WERI-Rb-1 (cell line): ENCODE measurements at regions not wholly inside any gene's neighbourhood (a gene's known extent, or its start where the extent isn't known, plus 50 kb on each side); places are given as distances from the start of the nearest gene placed in this dataset.

Experiments used
- DNase-seq: peaks from one replicate; pipeline ENCODE4 v3.0.0-alpha.2; 2020
- H3K27ac ChIP-seq: fragments of 250-450 bp; sonication (Bioruptor Pico); 2 replicates; pipeline ENCODE4 v1.5.1; 2020; ENCODE audit warnings: mild to moderate bottlenecking, moderate library complexity
- H3K27me3 ChIP-seq: fragments of 250-450 bp; sonication (Bioruptor Pico); 2 replicates; pipeline ENCODE4 v1.5.1; 2021; ENCODE audit warnings: mild to moderate bottlenecking, low read depth, moderate library complexity; ENCODE audit not compliant: insufficient read depth, severe bottlenecking
- H3K36me3 ChIP-seq: fragments of 250-450 bp; sonication (Bioruptor Pico); 2 replicates; pipeline ENCODE4 v1.5.1; 2020; ENCODE audit warnings: mild to moderate bottlenecking, moderate library complexity
- H3K4me3 ChIP-seq: 2 replicates; pipeline ENCODE4 v1.5.1; 2011; ENCODE audit warnings: low read depth, mild to moderate bottlenecking, control low read depth, low read length
- H3K9me3 ChIP-seq: fragments of 250-450 bp; sonication (Bioruptor Pico); 2 replicates; pipeline ENCODE4 v1.5.1; 2021; ENCODE audit warnings: mild to moderate bottlenecking, moderate library complexity; ENCODE audit not compliant: severe bottlenecking
- CTCF ChIP-seq: IDR thresholded peaks from 2 replicates; pipeline ENCODE4 v1.5.1; 2011; ENCODE audit warnings: low read depth, mild to moderate bottlenecking, control low read depth, inconsistent platforms, low read length

- TF ChIP-seq CTCF = no peak
- no peaks in the 10 kb centered on the region for H3K27me3 ChIP-seq
- no peak overlapping the region for H3K27ac ChIP-seq
- DNase-seq = no peak
- no peaks in the 10 kb centered on the region for H3K36me3 ChIP-seq
- no peaks in the 10 kb centered on the region for H3K9me3 ChIP-seq
- no peak overlapping the region for H3K4me3 ChIP-seq
Observed at GRCh38 chr5:124102486-124102885, 590.5 kb downstream of the CSNK1G3 start.

GRCh38 chr5:124093658-124094057 is 581.7 kb downstream of the CSNK1G3 start:
- Histone ChIP-seq H3K27ac (no peak overlapping the region), H3K36me3 (no peaks in the 10 kb centered on the region), H3K4me3 (no peak overlapping the region), H3K9me3 (no peaks in the 10 kb centered on the region), H3K27me3 (no peaks in the 10 kb centered on the region)
- no peak for DNase-seq
- no peak for TF ChIP-seq CTCF

GRCh38 chr5:124090115-124090514 is 578.1 kb downstream of the CSNK1G3 start:
- H3K27me3 ChIP-seq = no peaks in the 10 kb centered on the region
- no peak overlapping the region for H3K4me3 ChIP-seq
- no peak for TF ChIP-seq CTCF
- H3K36me3 ChIP-seq = no peaks in the 10 kb centered on the region
- no peak for DNase-seq
- no peaks in the 10 kb centered on the region for H3K9me3 ChIP-seq
- no peak overlapping the region for H3K27ac ChIP-seq

GRCh38 chr5:124089578-124089977 is 577.6 kb downstream of the CSNK1G3 start:
- no peak for TF ChIP-seq CTCF
- no peaks in the 10 kb centered on the region for H3K9me3 ChIP-seq
- H3K27ac ChIP-seq = no peak overlapping the region
- no peaks in the 10 kb centered on the region for H3K36me3 ChIP-seq
- H3K4me3 ChIP-seq = no peak overlapping the region
- no peak for DNase-seq
- no peaks in the 10 kb centered on the region for H3K27me3 ChIP-seq

- no peak for DNase-seq
- Histone ChIP-seq H3K36me3 (no peaks in the 10 kb centered on the region), H3K27ac (no peak overlapping the region), H3K4me3 (no peak overlapping the region), H3K9me3 (no peaks in the 10 kb centered on the region), H3K27me3 (no peaks in the 10 kb centered on the region)
- no peak for TF ChIP-seq CTCF
Observed at GRCh38 chr5:124088289-124089032, 576.5 kb downstream of the CSNK1G3 start.

- Histone ChIP-seq H3K36me3 (no peaks in the 10 kb centered on the region), H3K9me3 (no peaks in the 10 kb centered on the region), H3K27me3 (no peaks in the 10 kb centered on the region), H3K4me3 (no peak overlapping the region), H3K27ac (no peak overlapping the region)
- no peak for DNase-seq
- no peak for TF ChIP-seq CTCF
Observed at GRCh38 chr5:124087752-124088151, 575.8 kb downstream of the CSNK1G3 start.
